Astrocyte of the spinal cord (primary cell): ENCODE measurements at regions not wholly inside any gene's neighbourhood (a gene's known extent, or its start where the extent isn't known, plus 50 kb on each side); places are given as distances from the start of the nearest gene placed in this dataset.
"Not testable (repeated sequence)": the region's sequence is repeated elsewhere in the genome, so short reads cannot be mapped to it uniquely, and the experiment has no call there.

Experiments used
- DNase-seq: peaks from one replicate; pipeline ENCODE4 v3.0.0; 2011; ENCODE audit warnings: low read depth, low spot score
- H3K4me3 ChIP-seq: 2 replicates; pipeline ENCODE4 v1.5.1; 2011; ENCODE audit warnings: low read depth, mild to moderate bottlenecking, low read length, moderate library complexity
- in situ Hi-C: cut with HindIII; loops from 2 replicates; pipeline ENCODE4 v1.10.0; 2017; ENCODE audit warnings: low sequenced_read_pairs
- TF ChIP-seq, protein P1 (sequence below): IDR thresholded peaks from 2 replicates; pipeline ENCODE4 v1.5.1; 2012; ENCODE audit warnings: low read depth, mild to moderate bottlenecking, low read length, inconsistent platforms

- DNase-seq, result peak; percentile 97
- TF ChIP-seq, protein P1, sequence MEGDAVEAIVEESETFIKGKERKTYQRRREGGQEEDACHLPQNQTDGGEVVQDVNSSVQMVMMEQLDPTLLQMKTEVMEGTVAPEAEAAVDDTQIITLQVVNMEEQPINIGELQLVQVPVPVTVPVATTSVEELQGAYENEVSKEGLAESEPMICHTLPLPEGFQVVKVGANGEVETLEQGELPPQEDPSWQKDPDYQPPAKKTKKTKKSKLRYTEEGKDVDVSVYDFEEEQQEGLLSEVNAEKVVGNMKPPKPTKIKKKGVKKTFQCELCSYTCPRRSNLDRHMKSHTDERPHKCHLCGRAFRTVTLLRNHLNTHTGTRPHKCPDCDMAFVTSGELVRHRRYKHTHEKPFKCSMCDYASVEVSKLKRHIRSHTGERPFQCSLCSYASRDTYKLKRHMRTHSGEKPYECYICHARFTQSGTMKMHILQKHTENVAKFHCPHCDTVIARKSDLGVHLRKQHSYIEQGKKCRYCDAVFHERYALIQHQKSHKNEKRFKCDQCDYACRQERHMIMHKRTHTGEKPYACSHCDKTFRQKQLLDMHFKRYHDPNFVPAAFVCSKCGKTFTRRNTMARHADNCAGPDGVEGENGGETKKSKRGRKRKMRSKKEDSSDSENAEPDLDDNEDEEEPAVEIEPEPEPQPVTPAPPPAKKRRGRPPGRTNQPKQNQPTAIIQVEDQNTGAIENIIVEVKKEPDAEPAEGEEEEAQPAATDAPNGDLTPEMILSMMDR, result no peak
- in situ Hi-C loops, result no loop called here
- H3K4me3 ChIP-seq, result no peak overlapping the region
Observed at GRCh38 chr16:88306860-88307545, 75.8 kb upstream of the ZNF469 start.

GRCh38 chr16:88308441-88309173 is 74.2 kb upstream of the ZNF469 start:
- TF ChIP-seq, protein P1, result no peak
- H3K4me3 ChIP-seq, result no peak overlapping the region
- in situ Hi-C loops, result no loop called here
- no peak for DNase-seq

- no peak for DNase-seq
- H3K4me3 ChIP-seq, result no peak overlapping the region
- in situ Hi-C loops, result no loop called here
- TF ChIP-seq, protein P1, result no peak
Observed at GRCh38 chr16:88309174-88309907, 73.4 kb upstream of the ZNF469 start.

DNA sequence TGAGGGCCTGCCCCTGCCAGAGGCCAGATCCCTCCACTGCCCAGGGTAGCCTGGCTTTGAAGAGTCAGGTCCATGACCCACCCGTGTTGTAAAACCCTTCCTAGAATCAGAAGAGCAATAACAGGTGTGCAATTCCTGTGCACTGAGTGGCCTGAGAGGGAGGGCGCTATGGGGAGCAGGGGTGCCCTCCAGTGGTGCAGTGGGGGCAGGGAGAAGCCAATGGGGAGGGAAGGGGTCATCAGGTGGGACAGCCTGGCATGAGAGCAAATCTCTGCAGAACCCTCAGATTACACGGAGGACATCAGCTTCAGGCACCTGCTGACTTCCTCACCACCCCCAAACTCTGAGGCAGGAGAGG is 72.9 kb upstream of the ZNF469 start:
- in situ Hi-C loops, result no loop called here
- no peak overlapping the region for H3K4me3 ChIP-seq
- TF ChIP-seq, protein P1, result peak; percentile 27
- no peak for DNase-seq

- in situ Hi-C loops, result no loop called here
- TF ChIP-seq, protein P1, result no peak
- DNase-seq, result peak; percentile 77
- no peak overlapping the region for H3K4me3 ChIP-seq
Observed at GRCh38 chr16:88310796-88311605, 71.8 kb upstream of the ZNF469 start.

- DNase-seq, in situ Hi-C loops: not testable (repeated sequence)
Observed at GRCh38 chr16:88311860-88312259, 70.9 kb upstream of the ZNF469 start.

More at GRCh38 chr16:88311860-88312259, 70.9 kb upstream of the ZNF469 start:
- H3K4me3 ChIP-seq, result not testable (repeated sequence)
